NT2/D1 (cell line): ENCODE measurements at regions not wholly inside any gene's neighbourhood (a gene's known extent, or its start where the extent isn't known, plus 50 kb on each side); places are given as distances from the start of the nearest gene placed in this dataset.

Experiments used
- SUZ12 ChIP-seq: IDR thresholded peaks from 2 replicates; pipeline ENCODE4 v1.6.1; 2011; ENCODE audit not compliant: insufficient read length, insufficient read depth; ENCODE audit errors: extremely low read depth
- YY1 ChIP-seq: IDR thresholded peaks from 2 replicates; pipeline ENCODE4 v1.6.1; 2011; ENCODE audit not compliant: insufficient read length, insufficient read depth

GRCh38 chr6:106743612-106744011 is 114.2 kb downstream of the QRSL1 start:
- TF ChIP-seq SUZ12: no peak
- TF ChIP-seq YY1: no peak
